Thymus (tissue), 11 donors: ENCODE measurements at regions not wholly inside any gene's neighbourhood (a gene's known extent, or its start where the extent isn't known, plus 50 kb on each side); places are given as distances from the start of the nearest gene placed in this dataset.
"Not testable (repeated sequence)": the region's sequence is repeated elsewhere in the genome, so short reads cannot be mapped to it uniquely, and the experiment has no call there.

Experiments
- DNase-seq, 9 donors: peaks; one replicate each; pipeline ENCODE4 v3.0.0-alpha.2; 2013; ENCODE audit warnings: low spot score in 9 of 9, low read depth in 6 of 9, missing footprints in 1 of 9
- H3K27ac ChIP-seq, 2 donors: one replicate each; pipeline ENCODE4 v1.5.1; 2013; ENCODE audit warnings: control low read depth in 1 of 2, low read depth in 1 of 2, low read length in 1 of 2, mild to moderate bottlenecking in 1 of 2, moderate library complexity in 1 of 2
- H3K27me3 ChIP-seq, 2 donors: one replicate each; pipeline ENCODE4 v1.5.1; 2013; ENCODE audit warnings: low read length in 1 of 2; ENCODE audit not compliant: control insufficient read depth in 2 of 2, insufficient read depth in 1 of 2
- H3K36me3 ChIP-seq, 2 donors: one replicate each; pipeline ENCODE4 v1.5.1; 2013; ENCODE audit warnings: low read length in 1 of 2, mild to moderate bottlenecking in 1 of 2, moderate library complexity in 1 of 2; ENCODE audit not compliant: control insufficient read depth in 2 of 2, insufficient read depth in 2 of 2
- H3K4me1 ChIP-seq, 2 donors: one replicate each; pipeline ENCODE4 v1.5.1; 2013; ENCODE audit warnings: low read length in 2 of 2; ENCODE audit not compliant: control insufficient read depth in 2 of 2, insufficient read depth in 2 of 2
- H3K4me3 ChIP-seq, 2 donors: one replicate each; pipeline ENCODE4 v1.5.1; 2013; ENCODE audit warnings: low read length in 2 of 2, control low read depth in 1 of 2, mild to moderate bottlenecking in 1 of 2
- H3K9me3 ChIP-seq, 2 donors: one replicate each; pipeline ENCODE4 v1.5.1; 2013; ENCODE audit warnings: low read length in 1 of 2, mild to moderate bottlenecking in 1 of 2; ENCODE audit not compliant: control insufficient read depth in 2 of 2, insufficient read depth in 1 of 2
- WGBS: extraction: QIAGEN DNeasy Blood & Tissue Kit; methylation state at CpG from one replicate; pipeline ENCODE4 v1.1.7; 2013; 5-methylcytosine and 5-hydroxymethylcytosine counted together
- donor health status: healthy.

DNA sequence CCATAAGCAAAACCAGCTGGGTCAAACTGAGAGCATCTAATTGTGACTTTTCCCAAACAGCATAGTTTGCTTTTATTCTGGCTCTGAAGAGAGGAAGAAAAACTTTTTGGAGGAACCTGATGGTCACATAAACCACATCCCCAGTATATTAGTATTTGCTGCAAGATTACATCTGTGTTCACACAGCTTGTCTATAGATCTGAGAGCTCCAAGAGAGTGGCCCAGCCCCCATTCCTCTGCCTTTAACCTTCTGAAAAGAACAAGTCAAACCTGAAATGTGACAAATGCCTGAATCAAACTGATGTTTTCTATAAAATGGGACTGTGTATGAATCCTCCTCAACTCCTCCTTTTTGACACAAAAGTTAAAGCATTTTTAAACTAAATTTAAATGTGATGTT is 435.2 kb downstream of the ZNF479 start:
- peaks cover 1 to 15% of the 10 kb centered on the region in 2 donors for H3K9me3 ChIP-seq
- H3K27ac ChIP-seq, H3K4me1 ChIP-seq, H3K36me3 ChIP-seq, DNase-seq, H3K4me3 ChIP-seq, H3K27me3 ChIP-seq: not testable (repeated sequence)

- WGBS: 83% methylated on average over 5 of the region's 5 CpGs
- Histone ChIP-seq H3K27me3 (no peaks in the 10 kb centered on the region), H3K9me3 (peaks cover 0 to 10% of the 10 kb centered on the region in 2 donors), H3K4me3 (no peak overlapping the region), H3K36me3 (no peaks in the 10 kb centered on the region), H3K27ac (no peak overlapping the region), H3K4me1 (no peaks in the 10 kb centered on the region)
- DNase-seq: no peak
Measured at GRCh38 chr7:56686276-56686859, 445.9 kb downstream of the ZNF479 start.

- DNase-seq: no peak
- 73% methylated on average over 6 of the region's 6 CpGs for WGBS
- no peaks in the 10 kb centered on the region for H3K4me1 ChIP-seq
- H3K9me3 ChIP-seq: peaks cover 0 to 22% of the 10 kb centered on the region in 2 donors
- H3K27me3 ChIP-seq: no peaks in the 10 kb centered on the region
- H3K4me3 ChIP-seq: no peak overlapping the region
- no peaks in the 10 kb centered on the region for H3K36me3 ChIP-seq
- no peak overlapping the region for H3K27ac ChIP-seq
Measured at GRCh38 chr7:56639173-56639746, 493.0 kb downstream of the ZNF479 start.

- H3K4me3 ChIP-seq: no peak overlapping the region
- no peaks in the 10 kb centered on the region for H3K4me1 ChIP-seq
- H3K9me3 ChIP-seq: peaks cover 7 to 17% of the 10 kb centered on the region in 2 donors
- DNase-seq: no peak
- 40% methylated on average over 2 of the region's 2 CpGs for WGBS
- no peaks in the 10 kb centered on the region for H3K27me3 ChIP-seq
- H3K36me3 ChIP-seq: no peaks in the 10 kb centered on the region
- H3K27ac ChIP-seq: no peak overlapping the region
Measured at GRCh38 chr7:56609852-56610355, 493.7 kb upstream of the NUPR2 start.

DNA sequence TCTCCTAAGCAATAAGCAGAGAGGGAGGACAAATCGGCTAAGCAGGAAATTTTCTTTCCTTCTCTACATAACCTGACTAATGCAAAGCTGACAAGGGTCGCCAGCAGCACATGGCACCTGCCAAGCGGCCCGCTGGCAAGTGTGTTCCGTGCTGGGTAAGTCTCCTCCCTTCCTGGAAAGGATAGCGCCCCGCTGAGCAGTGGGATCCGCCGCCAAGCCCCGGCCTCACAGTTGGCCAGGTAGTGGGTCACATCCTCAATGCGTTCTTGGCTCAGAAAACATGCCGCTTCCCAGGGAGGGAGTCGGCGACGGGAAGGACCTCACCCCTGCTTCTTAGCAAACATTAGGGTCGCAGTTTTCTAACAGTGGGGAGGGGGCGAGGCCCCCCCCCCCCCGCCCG is 488.9 kb upstream of the NUPR2 start:
- 67% methylated on average over 19 of the region's 19 CpGs for WGBS
- no peak for DNase-seq
- peaks cover 5 to 17% of the 10 kb centered on the region in 2 donors for H3K9me3 ChIP-seq

DNA sequence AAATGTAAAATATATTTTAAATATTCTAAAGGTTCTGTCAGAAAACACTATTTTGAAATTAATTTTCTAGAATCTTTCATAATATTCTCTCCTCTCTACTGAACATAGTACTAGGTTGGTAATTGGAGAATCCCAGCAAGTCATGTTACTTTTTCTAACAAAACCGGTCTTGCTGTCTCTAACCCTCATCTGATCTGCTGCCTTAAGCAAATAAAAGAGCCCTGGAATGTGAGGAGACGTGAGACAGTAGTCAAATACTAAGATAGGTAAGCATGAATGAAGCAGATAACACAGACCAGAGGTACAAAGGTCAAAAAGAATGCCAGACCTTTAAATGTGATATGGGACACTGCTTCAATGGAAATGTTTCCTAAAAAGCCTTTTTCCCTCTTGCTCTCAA is 462.4 kb upstream of the NUPR2 start:
- no peak overlapping the region for H3K4me3 ChIP-seq
- no peaks in the 10 kb centered on the region for H3K4me1 ChIP-seq
- 54% methylated on average over 2 of the region's 2 CpGs for WGBS
- no peaks in the 10 kb centered on the region for H3K36me3 ChIP-seq
- no peaks in the 10 kb centered on the region for H3K27me3 ChIP-seq
- no peak overlapping the region for H3K27ac ChIP-seq
- DNase-seq: no peak
- H3K9me3 ChIP-seq: peaks cover 0 to 12% of the 10 kb centered on the region in 2 donors

More for the DNA sequence above, 488.9 kb upstream of the NUPR2 start:
- Histone ChIP-seq H3K27ac (no peak overlapping the region), H3K4me3 (no peak overlapping the region), H3K36me3 (no peaks in the 10 kb centered on the region), H3K27me3 (no peaks in the 10 kb centered on the region), H3K4me1 (no peaks in the 10 kb centered on the region)

GRCh38 chr7:56570968-56571367 is 454.8 kb upstream of the NUPR2 start:
- no peaks in the 10 kb centered on the region for H3K27me3 ChIP-seq
- WGBS: 80% methylated on average over 1 of the region's 1 CpG
- no peak overlapping the region for H3K27ac ChIP-seq
- no peaks in the 10 kb centered on the region for H3K4me1 ChIP-seq
- no peak for DNase-seq
- no peaks in the 10 kb centered on the region for H3K36me3 ChIP-seq
- H3K4me3 ChIP-seq: no peak overlapping the region
- peaks cover 2 to 24% of the 10 kb centered on the region in 2 donors for H3K9me3 ChIP-seq

- Histone ChIP-seq H3K27ac (no peak overlapping the region), H3K9me3 (peaks cover 18 to 64% of the 10 kb centered on the region in 2 donors), H3K36me3 (no peaks in the 10 kb centered on the region), H3K4me1 (no peaks in the 10 kb centered on the region), H3K27me3 (no peaks in the 10 kb centered on the region), H3K4me3 (no peak overlapping the region)
- WGBS: 67% methylated on average over 37 of the region's 37 CpGs
- DNase-seq: no peak
Measured at GRCh38 chr7:56538541-56539429, 422.6 kb upstream of the NUPR2 start.

DNA sequence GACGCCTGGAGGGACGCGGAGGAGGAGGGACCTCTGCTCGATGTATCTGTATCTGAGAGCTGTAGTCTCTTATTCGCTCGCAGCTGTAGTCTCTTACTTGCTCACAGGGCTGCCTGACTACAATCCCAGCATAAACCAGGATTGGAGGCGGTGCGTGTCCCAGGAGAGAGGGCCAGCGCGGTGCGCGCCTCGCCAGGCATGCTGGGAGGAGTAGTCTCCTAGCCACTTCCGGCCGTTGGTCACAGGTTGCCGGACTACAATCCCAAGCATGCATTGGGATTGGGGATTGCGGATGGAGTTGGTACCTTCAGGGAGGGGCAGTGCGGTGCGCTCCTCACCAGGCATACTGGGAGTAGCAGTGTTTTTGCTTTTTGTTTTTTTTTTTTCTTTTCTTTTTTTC is 421.7 kb upstream of the NUPR2 start:
- Histone ChIP-seq H3K4me1 (no peaks in the 10 kb centered on the region), H3K9me3 (peaks cover 16 to 59% of the 10 kb centered on the region in 2 donors), H3K4me3 (no peak overlapping the region), H3K27me3 (no peaks in the 10 kb centered on the region), H3K36me3 (no peaks in the 10 kb centered on the region), H3K27ac (no peak overlapping the region)
- no peak for DNase-seq
- 47% methylated on average over 19 of the region's 19 CpGs for WGBS
